ENCODE measurements at regions not wholly inside any gene's neighbourhood (a gene's known extent, or its start where the extent isn't known, plus 50 kb on each side); places are given as distances from the start of the nearest gene placed in this dataset.

GRCh38 chr9:115367321-115367720 is 249.4 kb upstream of the TNC start:
- no peak overlapping the region for H3K4me3 ChIP-seq (ENCODE audit: control insufficient read depth, low read depth, low read length)
- no peak for DNase-seq (ENCODE audit: low read depth)
- TF ChIP-seq, protein P1, sequence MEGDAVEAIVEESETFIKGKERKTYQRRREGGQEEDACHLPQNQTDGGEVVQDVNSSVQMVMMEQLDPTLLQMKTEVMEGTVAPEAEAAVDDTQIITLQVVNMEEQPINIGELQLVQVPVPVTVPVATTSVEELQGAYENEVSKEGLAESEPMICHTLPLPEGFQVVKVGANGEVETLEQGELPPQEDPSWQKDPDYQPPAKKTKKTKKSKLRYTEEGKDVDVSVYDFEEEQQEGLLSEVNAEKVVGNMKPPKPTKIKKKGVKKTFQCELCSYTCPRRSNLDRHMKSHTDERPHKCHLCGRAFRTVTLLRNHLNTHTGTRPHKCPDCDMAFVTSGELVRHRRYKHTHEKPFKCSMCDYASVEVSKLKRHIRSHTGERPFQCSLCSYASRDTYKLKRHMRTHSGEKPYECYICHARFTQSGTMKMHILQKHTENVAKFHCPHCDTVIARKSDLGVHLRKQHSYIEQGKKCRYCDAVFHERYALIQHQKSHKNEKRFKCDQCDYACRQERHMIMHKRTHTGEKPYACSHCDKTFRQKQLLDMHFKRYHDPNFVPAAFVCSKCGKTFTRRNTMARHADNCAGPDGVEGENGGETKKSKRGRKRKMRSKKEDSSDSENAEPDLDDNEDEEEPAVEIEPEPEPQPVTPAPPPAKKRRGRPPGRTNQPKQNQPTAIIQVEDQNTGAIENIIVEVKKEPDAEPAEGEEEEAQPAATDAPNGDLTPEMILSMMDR (IDR thresholded peaks at IDR 0.05; ENCODE audit: control insufficient read depth, insufficient read depth, low read depth, low read length, missing control alignments), result no peak

- no peak overlapping the region for H3K4me3 ChIP-seq (ENCODE audit: control insufficient read depth, low read depth, low read length)
- no peak for DNase-seq (ENCODE audit: low read depth)
- TF ChIP-seq, protein P1 (IDR thresholded peaks at IDR 0.05; ENCODE audit: control insufficient read depth, insufficient read depth, low read depth, low read length, missing control alignments), result no peak
Observed at GRCh38 chr9:115367780-115368525, 250.0 kb upstream of the TNC start.

DNA sequence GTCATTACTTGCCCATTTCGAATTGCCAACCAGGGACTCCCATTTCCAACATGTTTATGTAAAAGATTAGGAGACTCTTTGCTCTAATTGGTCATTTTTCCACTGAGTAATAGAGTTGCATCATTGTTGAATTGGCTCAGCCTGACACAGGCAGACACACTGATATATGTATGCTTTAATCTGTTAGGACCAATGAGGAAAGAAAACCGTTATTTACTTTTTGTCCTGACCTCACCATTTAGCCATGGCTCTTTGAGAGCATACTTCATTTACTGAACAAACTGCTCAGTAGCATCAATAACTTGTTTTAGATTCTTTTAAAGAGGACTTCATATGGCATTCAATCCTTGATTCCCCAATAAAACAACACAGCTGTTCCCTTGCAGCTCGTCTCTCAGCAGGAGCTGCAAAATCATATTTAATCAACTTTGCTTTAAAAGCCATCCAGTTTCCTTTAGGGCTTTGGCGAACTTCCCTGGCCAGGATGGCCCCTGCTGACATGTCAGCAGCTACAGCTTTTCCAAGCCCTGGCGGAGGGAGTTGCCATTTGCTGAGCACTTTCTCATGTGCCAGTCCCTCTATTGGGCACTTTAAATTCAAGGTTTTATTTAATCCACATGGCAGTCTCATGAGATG is 251.5 kb upstream of the TNC start:
- no peak overlapping the region for H3K4me3 ChIP-seq (ENCODE audit: control insufficient read depth, low read depth, low read length)
- DNase-seq (ENCODE audit: low read depth), result peak; percentile 41
- TF ChIP-seq, protein P1 (IDR thresholded peaks at IDR 0.05; ENCODE audit: control insufficient read depth, insufficient read depth, low read depth, low read length, missing control alignments), result no peak

- TF ChIP-seq, protein P1 (IDR thresholded peaks at IDR 0.05; ENCODE audit: control insufficient read depth, insufficient read depth, low read depth, low read length, missing control alignments), result peak; percentile 20
- peak; percentile 80 for DNase-seq (ENCODE audit: low read depth)
- no peak overlapping the region for H3K4me3 ChIP-seq (ENCODE audit: control insufficient read depth, low read depth, low read length)
Observed at GRCh38 chr9:115373000-115373709, 255.2 kb upstream of the TNC start.

DNA sequence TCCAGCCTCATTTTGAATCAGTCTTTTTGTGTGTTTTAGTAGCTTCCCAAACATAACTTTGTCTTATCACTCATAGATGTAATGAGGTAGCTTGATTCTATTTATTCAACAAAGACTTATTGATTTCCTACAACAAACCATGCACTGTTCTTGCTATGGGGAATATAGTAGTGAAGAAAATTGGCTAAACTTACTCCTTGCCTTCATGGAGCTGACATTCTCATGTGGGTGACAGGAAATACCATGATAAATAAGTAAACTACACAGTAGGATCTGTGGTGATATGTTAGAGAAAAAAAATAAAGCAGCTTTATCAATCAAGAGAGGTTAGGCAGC is 255.7 kb upstream of the TNC start:
- TF ChIP-seq, protein P1 (IDR thresholded peaks at IDR 0.05; ENCODE audit: control insufficient read depth, insufficient read depth, low read depth, low read length, missing control alignments), result no peak
- no peak overlapping the region for H3K4me3 ChIP-seq (ENCODE audit: control insufficient read depth, low read depth, low read length)

DNA sequence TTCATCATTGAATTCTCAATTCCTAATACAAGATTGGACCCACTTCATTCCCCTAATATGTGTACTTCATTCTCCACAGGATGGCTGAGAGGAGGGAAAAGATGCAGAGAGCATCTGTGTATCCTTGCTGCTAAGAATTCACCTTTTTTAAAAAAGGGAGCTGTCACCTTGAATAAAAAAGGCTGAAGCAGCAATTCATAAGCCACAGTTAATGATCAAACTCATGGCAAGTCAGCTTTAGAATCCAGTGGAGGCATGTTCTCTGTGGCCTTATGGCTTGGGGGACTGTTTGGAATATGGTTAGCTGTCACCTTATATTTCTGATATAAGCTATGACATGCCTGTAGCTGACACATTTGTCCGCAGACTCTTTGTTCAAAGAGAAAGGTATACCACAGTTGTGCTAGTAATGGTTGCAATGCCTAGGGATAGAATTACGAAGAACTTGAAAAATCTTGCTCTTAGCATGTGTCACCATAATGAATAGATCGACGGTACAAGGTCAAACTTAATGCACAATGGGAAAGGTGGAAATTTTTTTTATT is 256.8 kb upstream of the TNC start:
- TF ChIP-seq, protein P1 (IDR thresholded peaks at IDR 0.05; ENCODE audit: control insufficient read depth, insufficient read depth, low read depth, low read length, missing control alignments), result no peak
- no peak for DNase-seq (ENCODE audit: low read depth)
- no peak overlapping the region for H3K4me3 ChIP-seq (ENCODE audit: control insufficient read depth, low read depth, low read length)

More for the DNA sequence above, 255.7 kb upstream of the TNC start:
- DNase-seq (ENCODE audit: low read depth), result no peak

Data from AG09309 (cell line).